Stomach (tissue), 8 donors: ENCODE measurements at regions not wholly inside any gene's neighbourhood (a gene's known extent, or its start where the extent isn't known, plus 50 kb on each side); places are given as distances from the start of the nearest gene placed in this dataset.

Source experiments
- DNase-seq, 2 donors: peaks; one replicate each; pipeline versions ENCODE4 v3.0.0 to v3.0.0-alpha.2; 2013 to 2019
- H3K27ac ChIP-seq, 5 donors: fragments of 200-600 bp in 4 of 5; sonication (generic) in 4 of 5; one replicate each; pipeline ENCODE4 v1.5.1; 2013 to 2019; ENCODE audit warnings: mild to moderate bottlenecking in 1 of 5, moderate library complexity in 1 of 5
- H3K27me3 ChIP-seq, 3 donors: fragments of 200-600 bp; sonication (generic); one replicate each; pipeline ENCODE4 v1.5.1; 2017 to 2019; ENCODE audit warnings: mixed run types in 1 of 3
- H3K36me3 ChIP-seq, 4 donors: fragments of 200-600 bp; sonication (generic); 1 replicate in 3 of 4; 2 replicates in 1 of 4; pipeline ENCODE4 v1.5.1; 2016 to 2019
- H3K4me1 ChIP-seq, 4 donors: fragments of 200-600 bp; sonication (generic); one replicate each; pipeline ENCODE4 v1.5.1; 2016 to 2019
- H3K4me3 ChIP-seq, 4 donors: fragments of 200-600 bp; sonication (generic) in 3 of 4; one replicate each; pipeline ENCODE4 v1.5.1; 2016 to 2019; ENCODE audit warnings: mild to moderate bottlenecking in 1 of 4
- H3K9me3 ChIP-seq, 4 donors: fragments of 200-600 bp; sonication (generic); one replicate each; pipeline ENCODE4 v1.5.1; 2016 to 2019
- CTCF ChIP-seq, 7 experiments: fragments of 450-650 bp in 4 of 7; fragments of 200-600 bp in 3 of 7; sonication (generic) in 3 of 7; IDR thresholded peaks; one replicate each; pipeline ENCODE4 v1.5.1; 2016 to 2019; ENCODE audit warnings: antibody characterized with exemption in 7 of 7, control low read depth in 2 of 7, mild to moderate bottlenecking in 1 of 7
- EP300 ChIP-seq: sonication (generic); formaldehyde crosslinking; IDR thresholded peaks from one replicate; pipeline ENCODE4 v1.6.1; 2017; ENCODE audit warnings: antibody characterized with exemption
- POLR2A ChIP-seq, 4 donors: fragments of 450-650 bp; IDR thresholded peaks; one replicate each; pipeline ENCODE4 v1.6.1; 2016; ENCODE audit warnings: antibody characterized with exemption in 4 of 4, control low read depth in 2 of 4, mild to moderate bottlenecking in 1 of 4, moderate library complexity in 1 of 4
- POLR2AphosphoS5 ChIP-seq, 3 donors: sonication (generic); formaldehyde crosslinking; IDR thresholded peaks; one replicate each; pipeline ENCODE4 v1.6.1; 2016; ENCODE audit warnings: antibody characterized with exemption in 3 of 3
- WGBS, 5 donors: extraction: QIAGEN DNeasy Blood & Tissue Kit in 3 of 5; methylation state at CpG; one replicate each; pipeline versions ENCODE4 v1.1.5 to v1.1.7; 2013 to 2018; 5-methylcytosine and 5-hydroxymethylcytosine counted together
- intact Hi-C: fragments of 100-400 bp; cut with DNase I; formaldehyde crosslinking; loops from one replicate; pipeline ENCODE4 v1.15.1; 2023; ENCODE audit warnings: low total_unique reads
- donor health status: healthy with polysubstance abuse.
- donor health status: Bipolar disorder and iron deficiency.
- donor health status: healthy.

- Histone ChIP-seq H3K4me3 (no peak overlapping the region), H3K4me1 (peaks cover 4 to 12% (median 11%) of the 10 kb centered on the region in 4 donors), H3K36me3 (no peaks in the 10 kb centered on the region), H3K9me3 (no peaks in the 10 kb centered on the region), H3K27me3 (no peaks in the 10 kb centered on the region), H3K27ac (no peak overlapping the region)
- WGBS, 5 donors = 81 to 87% (median 84%) methylated on average over 3 of the region's 3 CpGs
- TF ChIP-seq CTCF (IDR thresholded peaks at IDR 0.05) = no peak
- TF ChIP-seq POLR2AphosphoS5 (IDR thresholded peaks at IDR 0.05) = no peak
- TF ChIP-seq POLR2A (IDR thresholded peaks at IDR 0.05) = no peak
- no peak for TF ChIP-seq EP300
- no peak for DNase-seq
- intact Hi-C loops = no loop called here
Observed at GRCh38 chr6:105750089-105750488, 336.0 kb upstream of the PRDM1 start.

- 45 to 68% (median 51%) methylated on average over 4 to 6 of the region's 6 CpGs for WGBS, 5 donors
- intact Hi-C loops = no loop called here
- Histone ChIP-seq H3K27me3 (no peaks in the 10 kb centered on the region), H3K36me3 (no peaks in the 10 kb centered on the region), H3K27ac (no peak overlapping the region), H3K4me3 (no peak overlapping the region), H3K9me3 (no peaks in the 10 kb centered on the region), H3K4me1 (peaks cover 4 to 10% (median 8%) of the 10 kb centered on the region in 4 donors)
- TF ChIP-seq EP300 = no peak
- TF ChIP-seq POLR2AphosphoS5 (IDR thresholded peaks at IDR 0.05) = no peak
- no peak for TF ChIP-seq POLR2A (IDR thresholded peaks at IDR 0.05)
- no peak for TF ChIP-seq CTCF (IDR thresholded peaks at IDR 0.05)
- peak in 1 of 2 donors; percentile 28 for DNase-seq
Observed at GRCh38 chr6:105748737-105749161, 337.4 kb upstream of the PRDM1 start.

- no peak overlapping the region for H3K27ac ChIP-seq
- H3K9me3 ChIP-seq = no peaks in the 10 kb centered on the region
- no peak for DNase-seq
- intact Hi-C loops = no loop called here
- no peaks in the 10 kb centered on the region for H3K36me3 ChIP-seq
- no peak overlapping the region for H3K4me3 ChIP-seq
- 80 to 92% (median 86%) methylated on average over 3 of the region's 3 CpGs for WGBS, 5 donors
- H3K4me1 ChIP-seq = peaks cover 0 to 1% (median under 1%) of the 10 kb centered on the region in 4 donors
- H3K27me3 ChIP-seq = no peaks in the 10 kb centered on the region
- no peak for TF ChIP-seq CTCF (IDR thresholded peaks at IDR 0.05)
- TF ChIP-seq EP300 = no peak
- no peak for TF ChIP-seq POLR2A (IDR thresholded peaks at IDR 0.05)
- no peak for TF ChIP-seq POLR2AphosphoS5 (IDR thresholded peaks at IDR 0.05)
Observed at GRCh38 chr6:105747823-105748405, 338.2 kb upstream of the PRDM1 start.

GRCh38 chr6:105746509-105746908 lies 339.6 kb upstream of the PRDM1 start:
- intact Hi-C loops = no loop called here
- Histone ChIP-seq H3K36me3 (no peaks in the 10 kb centered on the region), H3K4me3 (no peak overlapping the region), H3K9me3 (no peaks in the 10 kb centered on the region), H3K27me3 (no peaks in the 10 kb centered on the region), H3K27ac (no peak overlapping the region), H3K4me1 (no peaks in the 10 kb centered on the region)
- 26 to 42% (median 37%) methylated on average over 1 of the region's 1 CpG for WGBS, 5 donors
- TF ChIP-seq POLR2AphosphoS5 (IDR thresholded peaks at IDR 0.05) = no peak
- no peak for TF ChIP-seq CTCF (IDR thresholded peaks at IDR 0.05)
- no peak for TF ChIP-seq POLR2A (IDR thresholded peaks at IDR 0.05)
- TF ChIP-seq EP300 = no peak
- DNase-seq = no peak
